HFF-Myc (cell line): ENCODE measurements at regions not wholly inside any gene's neighbourhood (a gene's known extent, or its start where the extent isn't known, plus 50 kb on each side); places are given as distances from the start of the nearest gene placed in this dataset.

Experiments used
- DNase-seq: peaks from one replicate; pipeline ENCODE4 v3.0.0-alpha.2; 2011; ENCODE audit warnings: low read depth; ENCODE audit errors: extremely low read depth
- H3K4me3 ChIP-seq: replicated peaks from 2 replicates; pipeline ENCODE4 v1.5.1; 2011; ENCODE audit warnings: low read depth, mild to moderate bottlenecking, control low read depth, low read length
- CTCF ChIP-seq: IDR thresholded peaks from 2 replicates; pipeline ENCODE4 v1.5.1; 2012; ENCODE audit warnings: mild to moderate bottlenecking, low read depth, low read length, control low read depth; ENCODE audit errors: missing control alignments

DNA sequence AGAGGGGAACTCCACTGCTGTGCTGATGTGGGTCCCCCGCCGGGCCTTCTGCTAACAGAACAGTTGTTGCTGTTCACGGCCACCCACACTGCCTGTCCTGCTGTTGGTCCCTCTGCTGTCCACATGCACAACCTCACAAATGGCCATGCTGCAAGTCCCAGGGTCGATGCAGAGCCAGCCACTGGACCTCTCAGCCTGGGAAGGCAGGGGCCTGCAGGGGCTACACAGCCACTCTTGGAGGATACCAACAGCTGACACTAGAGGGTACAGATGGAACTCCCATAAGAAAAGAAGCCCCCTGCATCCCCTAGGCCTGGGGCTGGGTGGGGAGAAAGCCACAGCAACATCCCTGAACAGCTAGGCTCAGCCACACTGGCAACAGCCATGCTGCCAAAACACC lies 104.4 kb upstream of the IQSEC1 start:
- H3K4me3 ChIP-seq: no peak overlapping the region
- no peak for DNase-seq

GRCh38 chr3:13177236-13177635 lies 104.0 kb upstream of the IQSEC1 start:
- no peak for DNase-seq
- TF ChIP-seq CTCF: no peak
- no peak overlapping the region for H3K4me3 ChIP-seq

More for the DNA sequence above, 104.4 kb upstream of the IQSEC1 start:
- TF ChIP-seq CTCF: no peak

DNA sequence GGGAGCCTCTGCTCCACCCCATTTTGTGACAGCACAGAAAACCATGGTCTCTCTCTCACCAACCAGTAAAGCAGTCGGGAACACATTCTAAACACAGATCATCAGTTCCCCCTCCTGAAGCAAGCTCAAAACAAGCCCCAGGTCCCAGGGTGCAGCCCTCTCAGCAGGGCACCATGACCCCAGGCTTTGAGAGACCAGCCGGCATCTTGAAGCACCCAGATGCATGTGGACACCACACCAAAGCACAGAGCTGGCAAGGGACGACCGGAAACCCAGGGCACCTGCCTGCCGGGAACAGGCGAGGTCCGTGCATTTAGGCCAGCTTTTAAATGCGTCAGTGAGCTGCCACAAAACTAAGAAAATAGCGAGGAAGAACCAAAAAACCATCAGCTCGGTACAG lies 103.2 kb upstream of the IQSEC1 start:
- no peak for TF ChIP-seq CTCF
- DNase-seq: no peak
- H3K4me3 ChIP-seq: no peak overlapping the region

- H3K4me3 ChIP-seq: no peak overlapping the region
- DNase-seq: no peak
- no peak for TF ChIP-seq CTCF
These were observed 101.5 kb upstream of the IQSEC1 start for GRCh38 chr3:13174803-13175135.

DNA sequence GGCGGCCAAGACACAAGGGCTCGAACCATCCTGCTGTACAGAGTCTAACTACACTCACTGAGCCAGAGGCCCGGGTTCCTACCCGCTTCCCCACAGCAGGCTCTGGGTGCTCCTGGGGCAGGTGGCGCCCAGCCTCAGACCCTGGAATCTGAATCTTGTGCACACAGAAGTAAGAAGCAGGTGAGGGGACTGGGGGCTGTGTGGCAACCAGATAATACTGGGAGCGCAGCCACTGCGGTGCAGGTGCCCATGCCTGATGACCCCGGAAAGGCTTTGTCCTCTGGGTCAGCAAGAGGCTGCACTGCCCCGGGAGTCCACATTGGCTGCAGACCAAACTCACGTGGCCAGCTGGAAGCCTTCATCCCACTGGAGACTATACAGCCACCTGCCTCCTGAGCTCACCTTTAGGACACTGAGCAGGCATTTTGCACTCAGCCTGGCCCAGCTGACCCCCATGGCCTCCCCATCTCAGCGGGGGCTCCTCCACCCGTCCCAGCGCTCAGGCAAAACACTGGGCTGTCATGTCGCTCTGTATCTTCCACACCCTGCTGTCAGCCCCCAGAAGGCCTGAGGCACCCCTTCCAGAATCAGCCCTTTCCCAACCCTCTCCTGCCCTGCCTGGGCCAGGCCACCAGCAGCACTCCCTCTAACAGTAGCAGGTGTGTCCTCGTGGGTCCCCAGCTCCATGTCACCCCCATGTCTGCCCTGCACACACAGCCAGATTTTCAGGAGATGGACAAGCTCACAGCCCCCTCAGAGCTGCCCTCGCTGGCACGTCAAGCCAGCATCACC lies 101.0 kb upstream of the IQSEC1 start:
- H3K4me3 ChIP-seq: no peak overlapping the region
- DNase-seq: no peak
- TF ChIP-seq CTCF: no peak

DNA sequence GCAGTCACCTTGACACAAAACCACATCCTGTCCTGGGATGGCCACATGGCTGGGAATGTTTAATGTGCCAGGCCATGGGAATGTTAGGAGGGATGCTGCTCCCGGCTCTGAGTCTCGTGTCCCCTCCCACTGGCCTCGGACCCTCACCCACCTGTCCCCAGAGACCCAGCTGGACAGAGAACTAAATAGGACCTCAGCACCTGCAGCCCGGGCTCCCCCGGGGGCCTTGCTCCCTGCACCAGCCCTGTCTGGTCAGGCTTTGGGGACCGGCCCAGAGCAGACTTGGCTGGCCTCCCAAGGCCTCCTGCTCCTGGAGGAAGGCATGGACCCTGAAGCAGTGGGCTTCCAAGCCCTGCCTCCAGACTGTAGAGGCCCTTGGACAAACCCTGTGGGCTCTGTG lies 100.0 kb upstream of the IQSEC1 start:
- TF ChIP-seq CTCF: no peak
- H3K4me3 ChIP-seq: no peak overlapping the region
- no peak for DNase-seq

DNA sequence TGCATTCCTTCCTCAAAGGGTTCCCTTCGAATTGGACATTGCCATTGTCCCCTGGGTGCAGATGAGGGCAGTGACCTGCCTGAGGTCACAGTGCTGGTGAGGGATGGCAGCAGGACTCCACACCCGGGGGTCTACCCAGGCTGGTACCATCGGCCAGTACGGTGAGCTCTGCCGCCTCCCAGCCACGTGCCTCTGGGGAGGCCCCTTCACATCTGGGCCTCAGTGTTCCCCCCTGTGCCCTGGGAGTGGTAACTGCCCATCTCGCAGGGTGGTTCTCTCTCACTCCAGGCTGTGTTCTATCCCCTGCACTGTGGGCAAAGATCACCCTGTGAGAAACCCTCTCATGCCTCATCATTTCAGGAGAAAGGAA lies 99.4 kb upstream of the IQSEC1 start:
- H3K4me3 ChIP-seq: no peak overlapping the region
- no peak for TF ChIP-seq CTCF
- no peak for DNase-seq
